ENCODE measurements at regions not wholly inside any gene's neighbourhood (a gene's known extent, or its start where the extent isn't known, plus 50 kb on each side); places are given as distances from the start of the nearest gene placed in this dataset.

DNA sequence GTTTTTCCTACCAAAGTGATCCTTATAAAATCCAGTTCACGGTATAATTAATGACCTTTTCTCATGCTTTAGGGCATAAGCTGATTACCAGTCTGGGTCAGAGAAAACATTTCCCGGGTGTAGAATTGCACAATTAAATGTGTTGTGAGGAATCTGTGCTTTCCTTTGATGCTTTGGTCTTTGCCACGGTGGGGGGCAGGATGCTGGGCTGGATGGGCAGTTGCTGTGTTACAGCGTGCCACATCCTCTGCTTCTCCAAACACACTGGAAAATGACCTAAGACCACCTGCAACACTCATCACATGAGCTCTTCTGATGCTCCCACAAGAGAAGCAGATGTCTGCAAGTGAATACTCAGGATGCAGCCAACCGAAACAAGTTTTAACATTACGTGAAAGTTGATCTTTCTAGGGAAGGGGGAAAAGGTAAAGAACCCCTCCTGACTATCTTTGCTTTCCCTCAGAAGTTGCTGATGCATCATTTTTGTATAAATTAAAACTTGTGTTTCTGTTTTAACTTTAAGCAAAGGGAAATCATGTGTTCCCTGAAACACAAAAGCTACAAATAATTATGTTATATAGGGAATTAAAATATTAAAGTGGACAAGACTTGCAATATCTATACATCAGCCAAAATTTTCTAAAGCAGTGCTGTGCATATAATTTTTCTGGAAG is 515.3 kb upstream of the NR5A2 start:
- TF ChIP-seq FOXP2 (optimal IDR thresholded peaks at IDR 0.05; ENCODE audit: borderline replicate concordance, extremely low read depth, extremely low read length, insufficient read depth) (no peak), POLR2AphosphoS5 (IDR thresholded peaks at IDR 0.05; ENCODE audit: low read depth, low read length) (no peak), SIN3A (IDR thresholded peaks at IDR 0.05; ENCODE audit: borderline replicate concordance, insufficient read depth, low read length) (no peak), TAF1 (IDR thresholded peaks at IDR 0.05; ENCODE audit: borderline replicate concordance, insufficient read depth, low read length) (no peak)
- TF ChIP-seq, protein P1, sequence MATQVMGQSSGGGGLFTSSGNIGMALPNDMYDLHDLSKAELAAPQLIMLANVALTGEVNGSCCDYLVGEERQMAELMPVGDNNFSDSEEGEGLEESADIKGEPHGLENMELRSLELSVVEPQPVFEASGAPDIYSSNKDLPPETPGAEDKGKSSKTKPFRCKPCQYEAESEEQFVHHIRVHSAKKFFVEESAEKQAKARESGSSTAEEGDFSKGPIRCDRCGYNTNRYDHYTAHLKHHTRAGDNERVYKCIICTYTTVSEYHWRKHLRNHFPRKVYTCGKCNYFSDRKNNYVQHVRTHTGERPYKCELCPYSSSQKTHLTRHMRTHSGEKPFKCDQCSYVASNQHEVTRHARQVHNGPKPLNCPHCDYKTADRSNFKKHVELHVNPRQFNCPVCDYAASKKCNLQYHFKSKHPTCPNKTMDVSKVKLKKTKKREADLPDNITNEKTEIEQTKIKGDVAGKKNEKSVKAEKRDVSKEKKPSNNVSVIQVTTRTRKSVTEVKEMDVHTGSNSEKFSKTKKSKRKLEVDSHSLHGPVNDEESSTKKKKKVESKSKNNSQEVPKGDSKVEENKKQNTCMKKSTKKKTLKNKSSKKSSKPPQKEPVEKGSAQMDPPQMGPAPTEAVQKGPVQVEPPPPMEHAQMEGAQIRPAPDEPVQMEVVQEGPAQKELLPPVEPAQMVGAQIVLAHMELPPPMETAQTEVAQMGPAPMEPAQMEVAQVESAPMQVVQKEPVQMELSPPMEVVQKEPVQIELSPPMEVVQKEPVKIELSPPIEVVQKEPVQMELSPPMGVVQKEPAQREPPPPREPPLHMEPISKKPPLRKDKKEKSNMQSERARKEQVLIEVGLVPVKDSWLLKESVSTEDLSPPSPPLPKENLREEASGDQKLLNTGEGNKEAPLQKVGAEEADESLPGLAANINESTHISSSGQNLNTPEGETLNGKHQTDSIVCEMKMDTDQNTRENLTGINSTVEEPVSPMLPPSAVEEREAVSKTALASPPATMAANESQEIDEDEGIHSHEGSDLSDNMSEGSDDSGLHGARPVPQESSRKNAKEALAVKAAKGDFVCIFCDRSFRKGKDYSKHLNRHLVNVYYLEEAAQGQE (IDR thresholded peaks at IDR 0.05; ENCODE audit: insufficient read depth in 1 of 2, low read depth in 2 of 2, low read length in 2 of 2), result no peak

DNA sequence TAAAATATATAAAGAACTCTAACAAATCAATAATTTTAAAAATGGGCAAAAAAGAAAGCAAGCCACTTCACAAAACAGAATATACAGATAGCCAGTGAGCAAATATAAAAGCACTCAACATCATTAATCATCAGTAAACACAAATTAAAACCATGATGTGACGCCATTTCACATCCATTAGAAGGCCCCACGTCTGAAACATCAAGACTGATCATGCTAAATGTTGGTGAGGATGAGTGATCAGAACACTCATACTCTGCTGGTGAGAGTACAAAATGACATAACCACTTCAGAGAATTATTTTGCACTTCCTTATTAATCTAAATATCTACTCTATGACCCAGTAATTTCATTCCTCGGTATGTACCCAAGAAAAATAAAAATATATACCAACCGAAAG is 512.2 kb upstream of the NR5A2 start:
- TF ChIP-seq SIN3A (IDR thresholded peaks at IDR 0.05; ENCODE audit: borderline replicate concordance, insufficient read depth, low read length), result no peak
- no peak for TF ChIP-seq TAF1 (IDR thresholded peaks at IDR 0.05; ENCODE audit: borderline replicate concordance, insufficient read depth, low read length)
- TF ChIP-seq FOXP2 (optimal IDR thresholded peaks at IDR 0.05; ENCODE audit: borderline replicate concordance, extremely low read depth, extremely low read length, insufficient read depth), result no peak
- TF ChIP-seq, protein P1 (IDR thresholded peaks at IDR 0.05; ENCODE audit: insufficient read depth in 1 of 2, low read depth in 2 of 2, low read length in 2 of 2), result no peak
- no peak for TF ChIP-seq POLR2AphosphoS5 (IDR thresholded peaks at IDR 0.05; ENCODE audit: low read depth, low read length)

- TF ChIP-seq POLR2AphosphoS5 (IDR thresholded peaks at IDR 0.05; ENCODE audit: low read depth, low read length) (no peak), SIN3A (IDR thresholded peaks at IDR 0.05; ENCODE audit: borderline replicate concordance, insufficient read depth, low read length) (no peak), TAF1 (IDR thresholded peaks at IDR 0.05; ENCODE audit: borderline replicate concordance, insufficient read depth, low read length) (no peak), FOXP2 (optimal IDR thresholded peaks at IDR 0.05; ENCODE audit: borderline replicate concordance, extremely low read depth, extremely low read length, insufficient read depth) (no peak)
- TF ChIP-seq, protein P1 (IDR thresholded peaks at IDR 0.05; ENCODE audit: insufficient read depth in 1 of 2, low read depth in 2 of 2, low read length in 2 of 2), result no peak
These were observed 505.2 kb upstream of the NR5A2 start for GRCh38 chr1:199522338-199522737.

- TF ChIP-seq, protein P1 (IDR thresholded peaks at IDR 0.05; ENCODE audit: insufficient read depth in 1 of 2, low read depth in 2 of 2, low read length in 2 of 2), result no peak
- TF ChIP-seq SIN3A (IDR thresholded peaks at IDR 0.05; ENCODE audit: borderline replicate concordance, insufficient read depth, low read length) (no peak), TAF1 (IDR thresholded peaks at IDR 0.05; ENCODE audit: borderline replicate concordance, insufficient read depth, low read length) (no peak), POLR2AphosphoS5 (IDR thresholded peaks at IDR 0.05; ENCODE audit: low read depth, low read length) (no peak), FOXP2 (optimal IDR thresholded peaks at IDR 0.05; ENCODE audit: borderline replicate concordance, extremely low read depth, extremely low read length, insufficient read depth) (no peak)
These were observed 504.6 kb upstream of the NR5A2 start for GRCh38 chr1:199522936-199523335.

All from PFSK-1 (cell line).